IMR-90 (cell line): ENCODE measurements at regions not wholly inside any gene's neighbourhood (a gene's known extent, or its start where the extent isn't known, plus 50 kb on each side); places are given as distances from the start of the nearest gene placed in this dataset.

Source experiments
- ATAC-seq: fragments of 200-7000 bp; cut with Tn5 transposase; 2 replicates; pipeline ENCODE4 v1.9.1; 2020; ENCODE audit warnings: low read depth, mild to moderate bottlenecking, moderate library complexity
- BruUV-seq: library from RNA; stranded (reverse); fragments of 400-500 nt; replicated peaks from 2 replicates; lab custom pipeline; 2021; lab: Mats Ljungman, UMichigan
- CTCF ChIA-PET: fragments of 300-600 bp; formaldehyde crosslinking; extraction: SDS; loops from one replicate; lab custom pipeline; 2021; ENCODE audit warnings: antibody characterized with exemption; lab: Yijun Ruan, JAX
- POLR2A ChIA-PET: fragments of 300-600 bp; sonication (Branson Sonifier 250); formaldehyde crosslinking; loops from one replicate; lab custom pipeline; 2022; ENCODE audit warnings: antibody characterized with exemption; ENCODE audit not compliant: unreplicated experiment; lab: Charles Lee
- DNase-seq: peaks from one replicate; pipeline ENCODE4 v3.0.0; 2013
- H2AFZ ChIP-seq: replicated peaks from 2 replicates; pipeline ENCODE3; 2013; ENCODE audit warnings: low read length, mild to moderate bottlenecking; ENCODE audit not compliant: poor library complexity
- H2AK5ac ChIP-seq: 2 replicates; pipeline ENCODE4 v1.6.1; 2013; ENCODE audit warnings: low read depth, low read length, inconsistent platforms
- H2AK9ac ChIP-seq: replicated peaks from 2 replicates; pipeline ENCODE3; 2013; ENCODE audit warnings: mild to moderate bottlenecking, low read depth, low read length, moderate library complexity; ENCODE audit not compliant: poor library complexity
- H2BK120ac ChIP-seq: 2 replicates; pipeline ENCODE4 v1.6.1; 2013; ENCODE audit warnings: low read depth, low read length, inconsistent platforms
- H2BK15ac ChIP-seq: 3 replicates; pipeline ENCODE4 v1.6.1; 2013; ENCODE audit warnings: low read depth, low read length, inconsistent platforms
- H2BK20ac ChIP-seq: 2 replicates; pipeline ENCODE4 v1.6.1; 2013; ENCODE audit warnings: low read depth, mild to moderate bottlenecking, inconsistent platforms, low read length, moderate library complexity
- H2BK5ac ChIP-seq: 2 replicates; pipeline ENCODE4 v1.6.1; 2013; ENCODE audit warnings: mild to moderate bottlenecking, low read depth, low read length, inconsistent platforms; ENCODE audit not compliant: poor library complexity, severe bottlenecking
- H3K14ac ChIP-seq: replicated peaks from 2 replicates; pipeline ENCODE4 v1.6.1; 2013; ENCODE audit warnings: low read depth, low read length, inconsistent platforms
- H3K18ac ChIP-seq: 2 replicates; pipeline ENCODE4 v1.6.1; 2013; ENCODE audit warnings: low read depth, low read length, control low read depth
- H3K23ac ChIP-seq: 2 replicates; pipeline ENCODE4 v1.6.1; 2013; ENCODE audit warnings: low read depth, low read length, inconsistent platforms
- H3K27ac ChIP-seq: 2 replicates; pipeline ENCODE4 v1.5.1; 2013; ENCODE audit warnings: mild to moderate bottlenecking, control low read depth, low read length; ENCODE audit not compliant: insufficient read depth
- H3K27me3 ChIP-seq: 2 replicates; pipeline ENCODE4 v1.6.1; 2013; ENCODE audit warnings: low read length; ENCODE audit not compliant: control insufficient read depth, insufficient read depth
- H3K36me3 ChIP-seq: 2 replicates; pipeline ENCODE4 v1.6.1; 2013; ENCODE audit warnings: low read length, mixed read lengths; ENCODE audit not compliant: control insufficient read depth, insufficient read depth
- H3K4ac ChIP-seq: 2 replicates; pipeline ENCODE4 v1.6.1; 2013; ENCODE audit warnings: low read depth, low read length, inconsistent platforms
- H3K4me1 ChIP-seq: 2 replicates; pipeline ENCODE4 v1.6.1; 2013; ENCODE audit warnings: low read length, mixed read lengths; ENCODE audit not compliant: control insufficient read depth, insufficient read depth
- H3K4me2 ChIP-seq: 2 replicates; pipeline ENCODE4 v1.6.1; 2013; ENCODE audit warnings: low read depth, mild to moderate bottlenecking, control low read depth, low read length, moderate library complexity
- H3K4me3 ChIP-seq: 2 replicates; pipeline ENCODE4 v1.5.1; 2013; ENCODE audit warnings: low read depth, mild to moderate bottlenecking, control low read depth, low read length, moderate library complexity; ENCODE audit not compliant: insufficient read depth
- H3K56ac ChIP-seq: 2 replicates; pipeline ENCODE4 v1.6.1; 2013; ENCODE audit warnings: low read length, inconsistent platforms; ENCODE audit not compliant: insufficient read depth; ENCODE audit errors: extremely low read depth
- H3K79me1 ChIP-seq, 2 experiments: 2 replicates each; pipeline ENCODE4 v1.6.1; 2013; ENCODE audit warnings: low read length in 2 of 2, inconsistent platforms in 1 of 2, low read depth in 1 of 2
- H3K9ac ChIP-seq: 2 replicates; pipeline ENCODE4 v1.6.1; 2013; ENCODE audit warnings: low read depth, low read length, control low read depth
- H3K9me1 ChIP-seq: 2 replicates; pipeline ENCODE4 v1.6.1; 2013; ENCODE audit warnings: low read length, inconsistent platforms; ENCODE audit not compliant: insufficient read depth
- H3K9me3 ChIP-seq: 2 replicates; pipeline ENCODE4 v1.6.1; 2013; ENCODE audit warnings: low read length; ENCODE audit not compliant: control insufficient read depth, insufficient read depth
- H4K20me1 ChIP-seq: 2 replicates; pipeline ENCODE4 v1.6.1; 2013; ENCODE audit warnings: low read length, inconsistent platforms; ENCODE audit not compliant: insufficient read depth
- H4K5ac ChIP-seq: 2 replicates; pipeline ENCODE4 v1.6.1; 2013; ENCODE audit warnings: mild to moderate bottlenecking, low read depth, low read length, control low read depth
- H4K8ac ChIP-seq, 2 experiments: 2 replicates each; pipeline ENCODE4 v1.6.1; 2013; ENCODE audit warnings: low read depth in 2 of 2, low read length in 2 of 2, control low read depth in 1 of 2, inconsistent platforms in 1 of 2
- H4K91ac ChIP-seq: 2 replicates; pipeline ENCODE4 v1.6.1; 2013; ENCODE audit warnings: low read depth, low read length, inconsistent platforms; ENCODE audit not compliant: insufficient read depth
- CEBPB ChIP-seq: IDR thresholded peaks from 2 replicates; pipeline ENCODE4 v1.6.1; 2012; ENCODE audit warnings: low read depth, low read length, improper control_type of control experiment
- MAFK ChIP-seq: IDR thresholded peaks from 2 replicates; pipeline ENCODE4 v1.6.1; 2012; ENCODE audit warnings: low read depth, low read length, improper control_type of control experiment
- WGBS, 2 experiments: methylation state at CpG; one replicate each; pipeline versions ENCODE4 v1.1.5 to v1.1.7; 2013; ENCODE audit warnings: missing lambda C conversion rate in 2 of 2; ENCODE audit not compliant: insufficient read length in 1 of 2; ENCODE audit errors: extremely low coverage in 2 of 2; 5-methylcytosine and 5-hydroxymethylcytosine counted together
- dilution Hi-C: fragments of 300-500 bp; cut with HindIII; formaldehyde crosslinking; loops from one replicate; pipeline ENCODE4 v1.14.3; 2018; ENCODE audit warnings: low sequenced_read_pairs; ENCODE audit not compliant: unreplicated experiment
- in situ Hi-C: fragments of 300-500 bp; cut with MboI; formaldehyde crosslinking; loops from 3 replicates; pipeline ENCODE4 v1.14.3; 2019; ENCODE audit warnings: low sequenced_read_pairs, inconsistent platforms, mixed read lengths
- intact Hi-C: fragments of 100-400 bp; cut with micrococcal nuclease; formaldehyde crosslinking; loops from 2 replicates; pipeline ENCODE4 v1.10.0; 2022

GRCh38 chr20:39837561-39837960, 851.5 kb downstream of the MAFB start:
- CTCF ChIA-PET = no interaction called here
- no peak overlapping the region for H3K4me2 ChIP-seq
- dilution Hi-C loops = no loop called here

More at GRCh38 chr20:39837561-39837960, 851.5 kb downstream of the MAFB start:
- TF ChIP-seq CEBPB (no peak), MAFK (no peak)
- Histone ChIP-seq H2AK9ac (no peak overlapping the region), H3K27ac (no peak overlapping the region), H3K36me3 (no peaks in the 10 kb centered on the region), H3K9ac (no peak overlapping the region), H3K9me3 (no peaks in the 10 kb centered on the region), H3K79me1 (no peaks in the 10 kb centered on the region), H4K91ac (no peak overlapping the region), H2AK5ac (no peak overlapping the region), H3K23ac (no peak overlapping the region), H3K27me3 (peaks cover 4% of the 10 kb centered on the region), H4K8ac (no peak overlapping the region), H4K5ac (no peak overlapping the region), H3K18ac (no peak overlapping the region), H3K14ac (no peak overlapping the region), H3K9me1 (no peaks in the 10 kb centered on the region), H2BK5ac (no peak overlapping the region), H3K4me1 (no peaks in the 10 kb centered on the region), H2BK15ac (no peak overlapping the region), H3K56ac (no peak overlapping the region), H3K4ac (no peak overlapping the region), H2BK20ac (no peak overlapping the region), H3K4me3 (no peak overlapping the region), H2AFZ (no peak overlapping the region), H2BK120ac (no peak overlapping the region), H4K20me1 (no peaks in the 10 kb centered on the region)
- WGBS, 2 experiments = no CpG with 5 or more reads among the region's 3 CpGs
- ATAC-seq (no peak), DNase-seq (no peak)
- in situ Hi-C loops = no loop called here
- no TSS peak for BruUV-seq
- intact Hi-C loops = no loop called here
- POLR2A ChIA-PET = no interaction called here
